Thyroid gland (tissue), 4 donors: ENCODE measurements at regions not wholly inside any gene's neighbourhood (a gene's known extent, or its start where the extent isn't known, plus 50 kb on each side); places are given as distances from the start of the nearest gene placed in this dataset.

ENCODE experiments used
- CTCF ChIP-seq, 6 experiments: fragments of 200-600 bp in 3 of 6; fragments of 450-650 bp in 3 of 6; sonication (generic) in 3 of 6; IDR thresholded peaks; one replicate each; pipeline ENCODE4 v1.5.1; 2016 to 2019; ENCODE audit warnings: antibody characterized with exemption in 6 of 6, mild to moderate bottlenecking in 2 of 6, inconsistent platforms in 1 of 6, moderate library complexity in 1 of 6
- POLR2A ChIP-seq, 2 donors: fragments of 450-650 bp; IDR thresholded peaks; one replicate each; pipeline ENCODE4 v1.6.1; 2017; ENCODE audit warnings: antibody characterized with exemption in 2 of 2, mild to moderate bottlenecking in 2 of 2, moderate library complexity in 1 of 2

- TF ChIP-seq CTCF (IDR thresholded peaks at IDR 0.05) (no peak), POLR2A (IDR thresholded peaks at IDR 0.05) (no peak)
Measured at GRCh38 chr16:6068063-6068462, 970.5 kb upstream of the EEF2KMT start.
